GM23338 (cell line): ENCODE measurements at regions not wholly inside any gene's neighbourhood (a gene's known extent, or its start where the extent isn't known, plus 50 kb on each side); places are given as distances from the start of the nearest gene placed in this dataset.

Experiments
- EZH2 ChIP-seq: fragments of 200-600 bp; sonication (generic); IDR thresholded peaks from one replicate; pipeline ENCODE4 v1.8.0; 2017; ENCODE audit warnings: antibody characterized with exemption, mild to moderate bottlenecking, low read depth; ENCODE audit not compliant: unreplicated experiment
- POLR2AphosphoS5 ChIP-seq: IDR thresholded peaks from 2 replicates; pipeline ENCODE4 v1.6.1; 2016; ENCODE audit warnings: antibody characterized with exemption, low read depth
- TF ChIP-seq, protein P1 (sequence below), 2 experiments: fragments of 200-600 bp in 1 of 2; sonication (generic) in 1 of 2; conservative IDR thresholded peaks; 2 replicates each; pipeline versions ENCODE4 v1.5.1 to v1.6.1; 2016 to 2017; ENCODE audit warnings: antibody characterized with exemption in 2 of 2, low read depth in 2 of 2, mild to moderate bottlenecking in 2 of 2, moderate library complexity in 1 of 2
- TF ChIP-seq, protein P2 (sequence below): fragments of 250-450 bp; sonication (Bioruptor Pico); IDR thresholded peaks from 2 replicates; pipeline ENCODE4 v1.5.0; 2020; ENCODE audit warnings: mild to moderate bottlenecking, moderate library complexity

- TF ChIP-seq POLR2AphosphoS5 (no peak), EZH2 (no peak)
- TF ChIP-seq, protein P1, sequence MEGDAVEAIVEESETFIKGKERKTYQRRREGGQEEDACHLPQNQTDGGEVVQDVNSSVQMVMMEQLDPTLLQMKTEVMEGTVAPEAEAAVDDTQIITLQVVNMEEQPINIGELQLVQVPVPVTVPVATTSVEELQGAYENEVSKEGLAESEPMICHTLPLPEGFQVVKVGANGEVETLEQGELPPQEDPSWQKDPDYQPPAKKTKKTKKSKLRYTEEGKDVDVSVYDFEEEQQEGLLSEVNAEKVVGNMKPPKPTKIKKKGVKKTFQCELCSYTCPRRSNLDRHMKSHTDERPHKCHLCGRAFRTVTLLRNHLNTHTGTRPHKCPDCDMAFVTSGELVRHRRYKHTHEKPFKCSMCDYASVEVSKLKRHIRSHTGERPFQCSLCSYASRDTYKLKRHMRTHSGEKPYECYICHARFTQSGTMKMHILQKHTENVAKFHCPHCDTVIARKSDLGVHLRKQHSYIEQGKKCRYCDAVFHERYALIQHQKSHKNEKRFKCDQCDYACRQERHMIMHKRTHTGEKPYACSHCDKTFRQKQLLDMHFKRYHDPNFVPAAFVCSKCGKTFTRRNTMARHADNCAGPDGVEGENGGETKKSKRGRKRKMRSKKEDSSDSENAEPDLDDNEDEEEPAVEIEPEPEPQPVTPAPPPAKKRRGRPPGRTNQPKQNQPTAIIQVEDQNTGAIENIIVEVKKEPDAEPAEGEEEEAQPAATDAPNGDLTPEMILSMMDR (conservative IDR thresholded peaks at IDR 0.05; ENCODE audit: low read depth in 2 of 2) = no peak
- TF ChIP-seq, protein P2, sequence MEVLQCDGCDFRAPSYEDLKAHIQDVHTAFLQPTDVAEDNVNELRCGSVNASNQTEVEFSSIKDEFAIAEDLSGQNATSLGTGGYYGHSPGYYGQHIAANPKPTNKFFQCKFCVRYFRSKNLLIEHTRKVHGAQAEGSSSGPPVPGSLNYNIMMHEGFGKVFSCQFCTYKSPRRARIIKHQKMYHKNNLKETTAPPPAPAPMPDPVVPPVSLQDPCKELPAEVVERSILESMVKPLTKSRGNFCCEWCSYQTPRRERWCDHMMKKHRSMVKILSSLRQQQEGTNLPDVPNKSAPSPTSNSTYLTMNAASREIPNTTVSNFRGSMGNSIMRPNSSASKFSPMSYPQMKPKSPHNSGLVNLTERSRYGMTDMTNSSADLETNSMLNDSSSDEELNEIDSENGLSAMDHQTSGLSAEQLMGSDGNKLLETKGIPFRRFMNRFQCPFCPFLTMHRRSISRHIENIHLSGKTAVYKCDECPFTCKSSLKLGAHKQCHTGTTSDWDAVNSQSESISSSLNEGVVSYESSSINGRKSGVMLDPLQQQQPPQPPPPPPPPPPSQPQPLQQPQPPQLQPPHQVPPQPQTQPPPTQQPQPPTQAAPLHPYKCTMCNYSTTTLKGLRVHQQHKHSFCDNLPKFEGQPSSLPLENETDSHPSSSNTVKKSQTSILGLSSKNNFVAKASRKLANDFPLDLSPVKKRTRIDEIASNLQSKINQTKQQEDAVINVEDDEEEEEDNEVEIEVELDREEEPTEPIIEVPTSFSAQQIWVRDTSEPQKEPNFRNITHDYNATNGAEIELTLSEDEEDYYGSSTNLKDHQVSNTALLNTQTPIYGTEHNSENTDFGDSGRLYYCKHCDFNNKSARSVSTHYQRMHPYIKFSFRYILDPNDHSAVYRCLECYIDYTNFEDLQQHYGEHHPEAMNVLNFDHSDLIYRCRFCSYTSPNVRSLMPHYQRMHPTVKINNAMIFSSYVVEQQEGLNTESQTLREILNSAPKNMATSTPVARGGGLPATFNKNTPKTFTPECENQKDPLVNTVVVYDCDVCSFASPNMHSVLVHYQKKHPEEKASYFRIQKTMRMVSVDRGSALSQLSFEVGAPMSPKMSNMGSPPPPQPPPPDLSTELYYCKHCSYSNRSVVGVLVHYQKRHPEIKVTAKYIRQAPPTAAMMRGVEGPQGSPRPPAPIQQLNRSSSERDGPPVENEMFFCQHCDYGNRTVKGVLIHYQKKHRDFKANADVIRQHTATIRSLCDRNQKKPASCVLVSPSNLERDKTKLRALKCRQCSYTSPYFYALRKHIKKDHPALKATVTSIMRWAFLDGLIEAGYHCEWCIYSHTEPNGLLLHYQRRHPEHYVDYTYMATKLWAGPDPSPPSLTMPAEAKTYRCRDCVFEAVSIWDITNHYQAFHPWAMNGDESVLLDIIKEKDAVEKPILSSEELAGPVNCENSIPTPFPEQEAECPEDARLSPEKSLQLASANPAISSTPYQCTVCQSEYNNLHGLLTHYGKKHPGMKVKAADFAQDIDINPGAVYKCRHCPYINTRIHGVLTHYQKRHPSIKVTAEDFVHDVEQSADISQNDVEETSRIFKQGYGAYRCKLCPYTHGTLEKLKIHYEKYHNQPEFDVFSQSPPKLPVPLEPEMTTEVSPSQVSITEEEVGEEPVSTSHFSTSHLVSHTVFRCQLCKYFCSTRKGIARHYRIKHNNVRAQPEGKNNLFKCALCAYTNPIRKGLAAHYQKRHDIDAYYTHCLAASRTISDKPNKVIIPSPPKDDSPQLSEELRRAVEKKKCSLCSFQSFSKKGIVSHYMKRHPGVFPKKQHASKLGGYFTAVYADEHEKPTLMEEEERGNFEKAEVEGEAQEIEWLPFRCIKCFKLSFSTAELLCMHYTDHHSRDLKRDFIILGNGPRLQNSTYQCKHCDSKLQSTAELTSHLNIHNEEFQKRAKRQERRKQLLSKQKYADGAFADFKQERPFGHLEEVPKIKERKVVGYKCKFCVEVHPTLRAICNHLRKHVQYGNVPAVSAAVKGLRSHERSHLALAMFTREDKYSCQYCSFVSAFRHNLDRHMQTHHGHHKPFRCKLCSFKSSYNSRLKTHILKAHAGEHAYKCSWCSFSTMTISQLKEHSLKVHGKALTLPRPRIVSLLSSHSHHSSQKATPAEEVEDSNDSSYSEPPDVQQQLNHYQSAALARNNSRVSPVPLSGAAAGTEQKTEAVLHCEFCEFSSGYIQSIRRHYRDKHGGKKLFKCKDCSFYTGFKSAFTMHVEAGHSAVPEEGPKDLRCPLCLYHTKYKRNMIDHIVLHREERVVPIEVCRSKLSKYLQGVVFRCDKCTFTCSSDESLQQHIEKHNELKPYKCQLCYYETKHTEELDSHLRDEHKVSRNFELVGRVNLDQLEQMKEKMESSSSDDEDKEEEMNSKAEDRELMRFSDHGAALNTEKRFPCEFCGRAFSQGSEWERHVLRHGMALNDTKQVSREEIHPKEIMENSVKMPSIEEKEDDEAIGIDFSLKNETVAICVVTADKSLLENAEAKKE (CRISPR knock-in tag) = no peak
These were observed 1344.0 kb upstream of the RAG2 start for GRCh38 chr11:37942081-37942480.
